SK-N-SH (cell line): ENCODE measurements at regions not wholly inside any gene's neighbourhood (a gene's known extent, or its start where the extent isn't known, plus 50 kb on each side); places are given as distances from the start of the nearest gene placed in this dataset.

Experiments
- CTCF ChIA-PET: fragments of 300-600, 350-600 bp; formaldehyde crosslinking; extraction: SDS; loops from one replicate; lab custom pipeline; 2021; lab: Yijun Ruan, JAX
- POLR2A ChIA-PET: fragments of 350-600 bp; sonication (Branson Sonifier 250); formaldehyde crosslinking; extraction: SDS; loops from one replicate; lab custom pipeline; 2020; ENCODE audit warnings: antibody characterized with exemption, inconsistent platforms; lab: Yijun Ruan, JAX
- DNase-seq: peaks from one replicate; pipeline ENCODE4 v3.0.0; 2012
- H2AFZ ChIP-seq: fragments of 200-600 bp; sonication (generic); 2 replicates; pipeline ENCODE4 v1.8.1; 2016; ENCODE audit warnings: antibody characterized with exemption, mild to moderate bottlenecking, low read depth
- H3F3A ChIP-seq: fragments of 200-600 bp; sonication (generic); replicated peaks from 2 replicates; pipeline ENCODE3; 2016; ENCODE audit warnings: antibody characterized with exemption, mild to moderate bottlenecking; ENCODE audit not compliant: insufficient read depth
- H3K27ac ChIP-seq, 2 experiments: fragments of 200-500 bp in 1 of 2; fragments of 200-600 bp in 1 of 2; sonication (Bioruptor generic) in 1 of 2; sonication (generic), shearing (Covaris generic) in 1 of 2; 2 replicates each; pipeline versions ENCODE4 v1.5.1 to v1.6.1; 2014 to 2016; ENCODE audit warnings: low read depth in 2 of 2, inconsistent platforms in 1 of 2, low read length in 1 of 2, mild to moderate bottlenecking in 1 of 2, mixed read lengths in 1 of 2
- H3K27me3 ChIP-seq: fragments of 200-600 bp; sonication (generic), shearing (Covaris generic); 2 replicates; pipeline ENCODE4 v1.6.1; 2016; ENCODE audit warnings: mixed run types; ENCODE audit not compliant: insufficient read depth
- H3K36me3 ChIP-seq, 2 experiments: fragments of 200-500 bp in 1 of 2; fragments of 200-600 bp in 1 of 2; sonication (Bioruptor generic) in 1 of 2; sonication (generic) in 1 of 2; replicated peaks in 1 of 2; 2 replicates each; pipeline versions ENCODE3 to v1.5.1; 2014 to 2016; ENCODE audit warnings: low read length in 1 of 2, mild to moderate bottlenecking in 1 of 2; ENCODE audit not compliant: insufficient read depth in 2 of 2, control insufficient read depth in 1 of 2
- H3K4me1 ChIP-seq, 2 experiments: fragments of 200-500 bp in 1 of 2; fragments of 200-600 bp in 1 of 2; sonication (Bioruptor generic) in 1 of 2; sonication (generic), shearing (Covaris generic) in 1 of 2; 2 replicates each; pipeline versions ENCODE4 v1.5.1 to v1.6.1; 2014 to 2016; ENCODE audit warnings: low read depth in 1 of 2, low read length in 1 of 2, mixed run types in 1 of 2; ENCODE audit not compliant: insufficient read depth in 2 of 2, control insufficient read depth in 1 of 2
- H3K4me2 ChIP-seq: fragments of 200-600 bp; sonication (generic), shearing (Covaris generic); 2 replicates; pipeline ENCODE4 v1.6.1; 2017; ENCODE audit warnings: mixed run types
- H3K4me3 ChIP-seq, 2 experiments: fragments of 200-500 bp in 1 of 2; fragments of 200-600 bp in 1 of 2; sonication (Bioruptor generic) in 1 of 2; sonication (generic), shearing (Covaris generic) in 1 of 2; 2 replicates each; pipeline versions ENCODE4 v1.5.1 to v1.8.1; 2014 to 2016; ENCODE audit warnings: low read depth in 2 of 2, inconsistent platforms in 1 of 2, low read length in 1 of 2, mild to moderate bottlenecking in 1 of 2, mixed read lengths in 1 of 2, moderate library complexity in 1 of 2
- H3K79me2 ChIP-seq: fragments of 200-600 bp; sonication (generic); 2 replicates; pipeline ENCODE4 v1.8.1; 2017; ENCODE audit warnings: mild to moderate bottlenecking; ENCODE audit not compliant: insufficient read depth
- H3K9ac ChIP-seq: fragments of 200-600 bp; sonication (generic); 2 replicates; pipeline ENCODE4 v1.6.1; 2017; ENCODE audit warnings: mixed run types
- H3K9me2 ChIP-seq: fragments of 200-600 bp; sonication (generic); 2 replicates; pipeline ENCODE4 v1.6.1; 2017; ENCODE audit warnings: mixed run types
- H3K9me3 ChIP-seq: fragments of 200-600 bp; sonication (generic); 2 replicates; pipeline ENCODE4 v1.6.1; 2017; ENCODE audit warnings: mixed run types, mild to moderate bottlenecking, moderate library complexity
- H4K20me1 ChIP-seq: fragments of 200-600 bp; sonication (generic); 2 replicates; pipeline ENCODE4 v1.6.1; 2017; ENCODE audit warnings: mild to moderate bottlenecking, mixed run types; ENCODE audit not compliant: insufficient read depth
- CHD2 ChIP-seq: fragments of 150-350 bp; IDR thresholded peaks from 2 replicates; pipeline ENCODE4 v1.6.1; 2018; ENCODE audit warnings: low read length; ENCODE audit not compliant: partially characterized antibody
- EZH2phosphoT487 ChIP-seq: fragments of 200-600 bp; sonication (generic); IDR thresholded peaks from 2 replicates; pipeline ENCODE4 v1.6.1; 2017; ENCODE audit warnings: low read depth, mixed run types, mild to moderate bottlenecking, antibody characterized with exemption, moderate library complexity, borderline replicate concordance
- FOSL2 ChIP-seq: IDR thresholded peaks from 2 replicates; pipeline ENCODE4 v1.4.0; 2012; ENCODE audit warnings: low read depth, mild to moderate bottlenecking, moderate library complexity, borderline replicate concordance
- FOXM1 ChIP-seq: IDR thresholded peaks from 2 replicates; pipeline ENCODE4 v1.4.0; 2012; ENCODE audit warnings: low read depth, mild to moderate bottlenecking
- GABPA ChIP-seq: IDR thresholded peaks from 2 replicates; pipeline ENCODE4 v1.4.0; 2012; ENCODE audit warnings: low read depth, mild to moderate bottlenecking
- JUND ChIP-seq: IDR thresholded peaks from 2 replicates; pipeline ENCODE4 v1.4.0; 2012
- MEF2A ChIP-seq: IDR thresholded peaks from 2 replicates; pipeline ENCODE4 v1.4.0; 2012; ENCODE audit warnings: low read depth, borderline replicate concordance
- NRF1 ChIP-seq: IDR thresholded peaks from 2 replicates; pipeline ENCODE4 v1.6.1; 2012; ENCODE audit warnings: low read depth, mild to moderate bottlenecking, low read length
- POLR2AphosphoS5 ChIP-seq: IDR thresholded peaks from 2 replicates; pipeline ENCODE4 v1.6.1; 2012; ENCODE audit warnings: low read depth, low read length
- RCOR1 ChIP-seq: fragments of 150-350 bp; IDR thresholded peaks from 2 replicates; pipeline ENCODE4 v1.6.1; 2017; ENCODE audit warnings: antibody characterized with exemption, low read length
- RFX5 ChIP-seq: IDR thresholded peaks from 2 replicates; pipeline ENCODE4 v1.6.1; 2012; ENCODE audit warnings: mild to moderate bottlenecking, improper control_type of control experiment, low read length
- RXRA ChIP-seq: IDR thresholded peaks from 2 replicates; pipeline ENCODE4 v1.4.0; 2012; ENCODE audit warnings: low read depth, mild to moderate bottlenecking, borderline replicate concordance
- SIN3A ChIP-seq: IDR thresholded peaks from 2 replicates; pipeline ENCODE4 v1.6.1; 2012; ENCODE audit warnings: low read depth, mild to moderate bottlenecking, low read length, moderate library complexity, borderline replicate concordance
- TAF1 ChIP-seq: IDR thresholded peaks from 2 replicates; pipeline ENCODE4 v1.6.1; 2012; ENCODE audit warnings: low read depth, mild to moderate bottlenecking, low read length, moderate library complexity, borderline replicate concordance
- YY1 ChIP-seq: IDR thresholded peaks from 2 replicates; pipeline ENCODE4 v1.4.0; 2012; ENCODE audit warnings: low read depth, mild to moderate bottlenecking
- WGBS: methylation state at CpG from one replicate; pipeline ENCODE4 v1.1.6; 2017; ENCODE audit warnings: low lambda C conversion rate; 5-methylcytosine and 5-hydroxymethylcytosine counted together
- TF ChIP-seq, protein P1 (sequence below): fragments of 150-350 bp; IDR thresholded peaks from 2 replicates; pipeline ENCODE4 v1.6.1; 2017; ENCODE audit warnings: antibody characterized with exemption, low read length, low read depth, borderline replicate concordance
- TF ChIP-seq, protein P2 (sequence below): IDR thresholded peaks from 2 replicates; pipeline ENCODE4 v1.4.0; 2012; ENCODE audit warnings: low read depth, borderline replicate concordance
- TF ChIP-seq, protein P3 (sequence below): IDR thresholded peaks from 2 replicates; pipeline ENCODE4 v1.4.0; 2012; ENCODE audit warnings: low read depth, borderline replicate concordance
- TF ChIP-seq, protein P4 (sequence below): fragments of 150-350 bp; IDR thresholded peaks from 2 replicates; pipeline ENCODE4 v1.6.1; 2016; ENCODE audit warnings: mild to moderate bottlenecking, low read depth, low read length
- TF ChIP-seq, protein P5 (sequence below): IDR thresholded peaks from 2 replicates; pipeline ENCODE4 v1.4.0; 2012; ENCODE audit warnings: low read depth
- TF ChIP-seq, protein P6 (sequence below): IDR thresholded peaks from 2 replicates; pipeline ENCODE4; 2012

DNA sequence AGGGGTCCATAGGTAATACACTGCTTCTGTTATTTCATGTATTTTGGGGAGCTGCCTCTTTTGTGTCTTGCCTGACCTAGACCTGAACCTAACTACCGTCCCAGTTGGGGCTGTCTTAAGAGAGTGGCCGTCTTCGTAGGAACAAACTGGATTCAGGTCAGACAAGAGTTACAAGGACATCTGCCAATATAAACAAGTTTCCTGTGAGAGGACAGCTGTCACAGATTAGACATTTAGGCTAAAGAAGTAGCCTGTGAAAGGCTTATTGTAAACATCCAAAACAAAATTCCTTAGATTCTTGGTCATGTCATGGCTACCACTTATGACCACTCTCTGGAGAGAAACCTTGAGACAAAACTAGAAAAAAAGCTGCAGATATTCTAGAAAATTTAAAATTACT lies 797.6 kb upstream of the AADAT start:
- WGBS, result 33% methylated on average over 3 of the region's 3 CpGs
- H3F3A ChIP-seq, result no peaks in the 10 kb centered on the region

DNA sequence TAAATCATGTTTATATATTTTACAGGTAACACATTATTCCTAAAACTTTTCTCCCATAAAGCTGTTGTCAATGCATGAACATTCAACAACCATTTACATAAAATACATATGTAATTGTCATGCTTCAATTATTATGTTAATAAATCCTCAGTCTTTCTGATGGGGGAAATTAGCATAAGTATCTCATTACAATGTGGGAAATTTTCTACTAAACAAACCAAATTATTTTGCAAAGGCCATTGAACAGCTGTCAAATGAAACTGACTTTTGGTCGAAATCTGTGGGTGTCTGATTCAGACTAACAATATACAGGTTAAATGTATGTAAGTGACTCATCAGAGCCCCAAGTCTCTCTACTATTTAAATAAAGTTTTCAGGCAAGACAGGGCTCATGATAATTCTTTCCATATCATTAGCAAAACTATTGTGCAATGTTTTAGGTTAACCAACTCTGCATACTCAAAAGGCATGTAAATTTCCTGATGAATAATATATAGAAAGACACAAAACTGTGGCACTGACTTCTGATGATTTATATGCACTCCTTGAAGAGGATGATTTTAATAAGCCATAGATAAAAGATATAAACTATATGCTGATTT lies 795.3 kb upstream of the AADAT start:
- WGBS, result 0% methylated on average over 1 of the region's 1 CpG
- CTCF ChIA-PET, result no interaction called here
- Histone ChIP-seq H3K9me2 (no peaks in the 10 kb centered on the region), H3K79me2 (no peaks in the 10 kb centered on the region), H4K20me1 (no peaks in the 10 kb centered on the region), H3F3A (no peaks in the 10 kb centered on the region), H3K27ac (no peak overlapping the region), H3K4me3 (no peak overlapping the region), H2AFZ (no peak overlapping the region), H3K4me1 (no peaks in the 10 kb centered on the region), H3K4me2 (no peak overlapping the region), H3K9me3 (no peaks in the 10 kb centered on the region), H3K36me3 (no peaks in the 10 kb centered on the region), H3K9ac (no peak overlapping the region), H3K27me3 (no peaks in the 10 kb centered on the region)
- DNase-seq, result no peak
- POLR2A ChIA-PET, result no interaction called here
- TF ChIP-seq CHD2 (no peak), YY1 (no peak), POLR2AphosphoS5 (no peak), TAF1 (no peak), EZH2phosphoT487 (no peak)
- TF ChIP-seq, protein P1, sequence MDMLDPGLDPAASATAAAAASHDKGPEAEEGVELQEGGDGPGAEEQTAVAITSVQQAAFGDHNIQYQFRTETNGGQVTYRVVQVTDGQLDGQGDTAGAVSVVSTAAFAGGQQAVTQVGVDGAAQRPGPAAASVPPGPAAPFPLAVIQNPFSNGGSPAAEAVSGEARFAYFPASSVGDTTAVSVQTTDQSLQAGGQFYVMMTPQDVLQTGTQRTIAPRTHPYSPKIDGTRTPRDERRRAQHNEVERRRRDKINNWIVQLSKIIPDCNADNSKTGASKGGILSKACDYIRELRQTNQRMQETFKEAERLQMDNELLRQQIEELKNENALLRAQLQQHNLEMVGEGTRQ, result no peak
- TF ChIP-seq, protein P2, sequence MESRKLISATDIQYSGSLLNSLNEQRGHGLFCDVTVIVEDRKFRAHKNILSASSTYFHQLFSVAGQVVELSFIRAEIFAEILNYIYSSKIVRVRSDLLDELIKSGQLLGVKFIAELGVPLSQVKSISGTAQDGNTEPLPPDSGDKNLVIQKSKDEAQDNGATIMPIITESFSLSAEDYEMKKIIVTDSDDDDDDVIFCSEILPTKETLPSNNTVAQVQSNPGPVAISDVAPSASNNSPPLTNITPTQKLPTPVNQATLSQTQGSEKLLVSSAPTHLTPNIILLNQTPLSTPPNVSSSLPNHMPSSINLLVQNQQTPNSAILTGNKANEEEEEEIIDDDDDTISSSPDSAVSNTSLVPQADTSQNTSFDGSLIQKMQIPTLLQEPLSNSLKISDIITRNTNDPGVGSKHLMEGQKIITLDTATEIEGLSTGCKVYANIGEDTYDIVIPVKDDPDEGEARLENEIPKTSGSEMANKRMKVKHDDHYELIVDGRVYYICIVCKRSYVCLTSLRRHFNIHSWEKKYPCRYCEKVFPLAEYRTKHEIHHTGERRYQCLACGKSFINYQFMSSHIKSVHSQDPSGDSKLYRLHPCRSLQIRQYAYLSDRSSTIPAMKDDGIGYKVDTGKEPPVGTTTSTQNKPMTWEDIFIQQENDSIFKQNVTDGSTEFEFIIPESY, result no peak

More for the DNA sequence above, 797.6 kb upstream of the AADAT start:
- ChIA-PET CTCF (no interaction called here), POLR2A (no interaction called here)
- Histone ChIP-seq H3K4me2 (no peak overlapping the region), H3K4me3 (no peak overlapping the region), H4K20me1 (no peaks in the 10 kb centered on the region), H2AFZ (no peak overlapping the region), H3K27me3 (no peaks in the 10 kb centered on the region), H3K27ac (no peak overlapping the region), H3K9me2 (no peaks in the 10 kb centered on the region), H3K9me3 (no peaks in the 10 kb centered on the region), H3K9ac (no peak overlapping the region), H3K36me3 (no peaks in the 10 kb centered on the region), H3K4me1 (no peaks in the 10 kb centered on the region), H3K79me2 (no peaks in the 10 kb centered on the region)
- TF ChIP-seq GABPA, result no peak
- no peak for TF ChIP-seq RCOR1
- TF ChIP-seq, protein P3, sequence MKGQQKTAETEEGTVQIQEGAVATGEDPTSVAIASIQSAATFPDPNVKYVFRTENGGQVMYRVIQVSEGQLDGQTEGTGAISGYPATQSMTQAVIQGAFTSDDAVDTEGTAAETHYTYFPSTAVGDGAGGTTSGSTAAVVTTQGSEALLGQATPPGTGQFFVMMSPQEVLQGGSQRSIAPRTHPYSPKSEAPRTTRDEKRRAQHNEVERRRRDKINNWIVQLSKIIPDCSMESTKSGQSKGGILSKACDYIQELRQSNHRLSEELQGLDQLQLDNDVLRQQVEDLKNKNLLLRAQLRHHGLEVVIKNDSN, result no peak
- TF ChIP-seq JUND, result no peak
- TF ChIP-seq, protein P4, sequence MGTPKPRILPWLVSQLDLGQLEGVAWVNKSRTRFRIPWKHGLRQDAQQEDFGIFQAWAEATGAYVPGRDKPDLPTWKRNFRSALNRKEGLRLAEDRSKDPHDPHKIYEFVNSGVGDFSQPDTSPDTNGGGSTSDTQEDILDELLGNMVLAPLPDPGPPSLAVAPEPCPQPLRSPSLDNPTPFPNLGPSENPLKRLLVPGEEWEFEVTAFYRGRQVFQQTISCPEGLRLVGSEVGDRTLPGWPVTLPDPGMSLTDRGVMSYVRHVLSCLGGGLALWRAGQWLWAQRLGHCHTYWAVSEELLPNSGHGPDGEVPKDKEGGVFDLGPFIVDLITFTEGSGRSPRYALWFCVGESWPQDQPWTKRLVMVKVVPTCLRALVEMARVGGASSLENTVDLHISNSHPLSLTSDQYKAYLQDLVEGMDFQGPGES, result no peak
- no peak for TF ChIP-seq NRF1
- TF ChIP-seq, protein P5, sequence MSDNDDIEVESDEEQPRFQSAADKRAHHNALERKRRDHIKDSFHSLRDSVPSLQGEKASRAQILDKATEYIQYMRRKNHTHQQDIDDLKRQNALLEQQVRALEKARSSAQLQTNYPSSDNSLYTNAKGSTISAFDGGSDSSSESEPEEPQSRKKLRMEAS, result no peak
- no peak for TF ChIP-seq RFX5
- no peak for TF ChIP-seq YY1
- no peak for TF ChIP-seq RXRA
- no peak for TF ChIP-seq MEF2A
- no peak for TF ChIP-seq SIN3A
- TF ChIP-seq FOXM1, result no peak
- TF ChIP-seq, protein P6, sequence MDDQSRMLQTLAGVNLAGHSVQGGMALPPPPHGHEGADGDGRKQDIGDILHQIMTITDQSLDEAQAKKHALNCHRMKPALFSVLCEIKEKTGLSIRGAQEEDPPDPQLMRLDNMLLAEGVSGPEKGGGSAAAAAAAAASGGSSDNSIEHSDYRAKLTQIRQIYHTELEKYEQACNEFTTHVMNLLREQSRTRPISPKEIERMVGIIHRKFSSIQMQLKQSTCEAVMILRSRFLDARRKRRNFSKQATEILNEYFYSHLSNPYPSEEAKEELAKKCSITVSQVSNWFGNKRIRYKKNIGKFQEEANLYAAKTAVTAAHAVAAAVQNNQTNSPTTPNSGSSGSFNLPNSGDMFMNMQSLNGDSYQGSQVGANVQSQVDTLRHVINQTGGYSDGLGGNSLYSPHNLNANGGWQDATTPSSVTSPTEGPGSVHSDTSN, result no peak
- TF ChIP-seq FOSL2, result no peak
- DNase-seq, result no peak
